Head of caudate nucleus (tissue), 42 donors: ENCODE measurements at regions not wholly inside any gene's neighbourhood (a gene's known extent, or its start where the extent isn't known, plus 50 kb on each side); places are given as distances from the start of the nearest gene placed in this dataset.
"Not testable (repeated sequence)": the region's sequence is repeated elsewhere in the genome, so short reads cannot be mapped to it uniquely, and the experiment has no call there.

Experiments
- DNase-seq, 42 donors: peaks; one replicate each; pipeline versions ENCODE4 v3.0.0 to v3.0.0-alpha.2; 2020 to 2021; ENCODE audit warnings: mixed read lengths in 7 of 42
- intact Hi-C: fragments of 100-400 bp; cut with DNase I; formaldehyde crosslinking; loops from one replicate; pipeline ENCODE4 v1.15.0; 2022

DNA sequence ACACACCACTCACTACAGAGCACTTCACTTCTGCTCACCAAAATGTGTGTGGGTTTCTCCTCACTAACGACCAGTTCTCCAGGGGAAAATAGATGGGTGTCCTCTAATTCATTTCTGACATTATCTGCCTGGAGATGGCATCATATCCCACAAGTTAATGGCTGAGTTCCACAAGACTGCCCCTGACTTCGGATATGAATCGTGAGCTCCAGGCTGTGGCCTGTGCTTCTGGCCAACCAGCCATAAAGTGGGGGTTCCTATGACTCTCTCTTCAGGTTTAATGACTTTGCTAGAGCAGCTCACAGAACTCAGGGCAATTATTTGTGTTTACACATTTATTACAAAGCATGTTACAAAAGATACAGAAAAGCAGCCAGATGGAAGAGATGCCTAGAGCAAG lies 113.0 kb upstream of the SYT13 start:
- no peak for DNase-seq
- intact Hi-C loops, result no loop called here

DNA sequence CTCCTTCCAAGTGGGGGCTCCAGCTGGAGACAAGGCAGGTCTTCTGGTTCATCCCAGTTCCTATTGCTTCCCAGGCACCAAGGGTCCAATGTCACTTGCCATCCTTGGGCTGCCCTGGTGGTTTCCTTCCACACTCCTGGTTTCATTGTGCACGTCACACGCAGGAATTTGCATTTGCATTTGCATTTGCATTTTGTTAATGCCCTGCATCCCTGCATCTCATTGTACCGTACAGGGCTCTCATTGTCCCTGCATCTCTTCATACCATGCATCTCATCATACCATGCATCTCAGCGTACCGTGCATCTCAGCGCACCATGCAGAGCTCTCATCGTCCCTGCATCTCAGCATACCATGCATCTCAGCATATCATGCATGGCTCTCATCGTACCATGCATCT lies 112.2 kb upstream of the SYT13 start:
- no peak for DNase-seq
- intact Hi-C loops, result no loop called here

DNA sequence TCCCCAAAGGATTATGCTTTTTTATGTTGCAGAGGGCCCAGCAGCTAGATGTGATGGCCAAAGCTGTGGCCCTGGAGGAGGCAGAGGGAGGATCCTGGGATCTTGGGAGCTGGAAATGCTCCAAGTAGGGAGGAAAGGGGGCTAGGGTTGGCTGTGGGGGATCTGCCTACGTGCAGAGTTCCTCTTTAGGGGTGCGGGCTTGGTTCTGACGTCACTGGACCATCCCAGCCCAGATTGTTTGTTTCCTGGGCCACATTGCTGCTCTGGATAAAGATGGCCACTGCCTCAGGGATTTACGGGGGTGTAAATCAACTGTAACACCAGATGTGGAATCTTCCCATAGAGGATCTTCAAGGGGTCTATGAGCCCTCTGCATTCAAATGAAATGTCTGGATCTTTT lies 110.3 kb upstream of the SYT13 start:
- intact Hi-C loops, result no loop called here

DNA sequence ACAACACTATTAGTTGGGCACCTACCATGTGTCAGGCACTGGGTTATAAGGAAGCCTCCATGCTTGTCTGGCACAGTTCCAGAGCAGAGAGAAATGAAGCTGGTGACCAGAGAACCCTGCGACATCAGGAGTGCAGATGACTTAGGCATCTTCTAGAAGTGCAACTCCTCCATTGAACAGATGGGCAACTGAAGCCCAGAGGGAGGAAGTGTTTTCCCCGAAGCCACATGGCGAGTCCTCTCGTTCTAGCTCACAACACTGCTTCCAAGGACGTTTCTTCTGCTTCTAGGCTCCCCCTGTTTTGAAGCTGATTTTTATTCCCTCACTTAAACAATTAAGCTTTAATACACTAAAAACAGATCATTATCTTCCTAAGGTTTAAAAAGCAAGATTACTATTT lies 109.8 kb upstream of the SYT13 start:
- intact Hi-C loops, result no loop called here
- no peak for DNase-seq

More for the DNA sequence above, 110.3 kb upstream of the SYT13 start:
- DNase-seq, result no peak

DNA sequence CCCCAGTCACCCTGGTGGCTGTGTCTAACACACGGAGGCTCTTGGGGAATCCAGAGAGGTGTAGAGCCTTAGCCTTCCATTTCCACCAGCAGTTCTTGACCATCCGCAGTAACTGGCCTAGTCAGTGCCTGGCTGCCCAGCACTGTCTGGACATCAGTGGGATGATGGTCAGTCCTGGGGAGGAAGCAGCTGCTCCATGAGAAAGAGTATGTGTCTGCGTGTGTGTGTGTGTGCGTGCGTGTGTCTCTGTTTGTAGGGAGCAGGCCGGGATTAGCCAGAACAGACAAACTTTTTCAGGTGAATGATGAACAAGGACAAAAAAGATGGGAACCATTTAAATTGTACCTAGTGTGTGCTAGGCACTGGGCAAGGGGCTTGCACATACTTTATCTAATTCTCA lies 109.3 kb upstream of the SYT13 start:
- intact Hi-C loops, result no loop called here
- DNase-seq, result no peak

DNA sequence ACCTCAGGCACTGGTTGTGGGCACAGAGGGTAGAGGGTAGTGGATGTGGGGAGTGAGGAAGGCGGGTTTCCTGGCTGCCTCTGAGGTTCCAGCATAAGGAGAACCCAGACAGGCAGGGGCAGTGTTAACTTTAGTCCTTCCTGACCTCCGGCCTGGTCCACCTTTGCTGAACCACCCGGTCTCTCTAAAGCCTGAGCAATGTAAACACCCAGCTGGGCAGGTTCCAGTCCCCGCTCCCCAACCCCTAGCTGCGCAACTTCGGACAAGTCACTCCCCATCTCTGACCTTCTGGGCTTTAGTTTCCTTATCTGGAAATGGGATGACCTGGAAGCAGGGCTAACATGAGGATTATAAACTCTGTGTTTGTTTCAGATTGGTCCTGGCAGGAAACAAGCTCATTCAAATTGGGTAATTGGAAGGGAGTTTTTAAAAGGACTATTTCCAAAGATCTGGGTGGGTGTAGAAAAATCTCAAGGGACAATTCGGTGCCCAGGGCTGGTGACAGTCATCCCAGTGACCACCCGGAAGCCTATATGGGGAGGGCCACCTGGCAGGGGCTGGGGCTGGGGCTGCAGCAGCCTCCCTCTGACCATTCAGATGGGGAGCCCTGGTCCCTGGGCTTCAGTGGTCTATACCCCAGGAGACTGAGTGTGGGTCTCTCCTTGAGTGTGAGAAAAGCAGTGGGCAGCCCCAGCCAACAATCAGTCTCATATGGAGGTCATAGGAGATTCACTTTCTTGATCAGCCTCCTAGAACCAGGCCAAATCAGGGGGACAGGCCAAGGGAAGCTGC lies 108.3 kb upstream of the SYT13 start:
- intact Hi-C loops, result no loop called here
- no peak for DNase-seq

DNA sequence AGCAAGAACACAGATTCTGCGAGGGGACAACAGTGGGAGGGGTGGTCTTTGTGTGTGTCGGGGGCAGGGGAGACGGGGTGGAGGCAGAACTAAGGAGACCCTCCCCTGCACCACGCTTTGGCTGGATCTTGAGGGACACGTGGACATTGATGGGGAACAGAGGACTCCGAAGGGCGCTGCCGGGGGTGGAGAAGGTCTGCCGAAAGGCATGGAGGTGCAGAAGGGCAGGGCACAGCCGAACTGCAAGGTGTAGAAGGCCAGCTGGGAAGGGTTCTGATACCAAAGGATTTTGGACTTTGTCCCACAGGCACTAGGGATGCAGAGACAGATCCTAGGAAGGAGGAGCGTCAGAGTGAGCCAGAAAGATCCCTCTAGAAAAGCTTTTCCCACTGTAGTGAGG lies 107.7 kb upstream of the SYT13 start:
- intact Hi-C loops, result no loop called here
- DNase-seq, result no peak

DNA sequence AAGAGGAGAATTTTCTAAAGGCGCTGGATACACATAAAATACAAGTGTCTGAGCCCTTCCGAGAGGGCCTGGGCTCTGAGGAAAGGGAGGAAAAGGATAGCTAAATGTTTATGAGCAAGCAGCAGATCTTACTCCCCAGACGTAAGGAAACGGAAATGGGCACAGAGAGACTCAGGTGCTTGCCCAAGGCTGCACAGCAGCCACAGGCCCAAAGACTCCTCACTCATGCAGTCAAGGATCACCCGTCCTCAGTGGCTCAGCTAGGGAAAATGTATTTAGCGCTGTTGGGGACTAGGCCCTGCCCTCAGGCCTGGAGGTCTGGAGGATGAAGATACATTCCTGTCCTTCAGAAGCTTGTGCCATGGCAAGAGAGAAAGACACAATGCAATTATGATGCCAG lies 107.2 kb upstream of the SYT13 start:
- DNase-seq, result no peak
- intact Hi-C loops, result no loop called here

DNA sequence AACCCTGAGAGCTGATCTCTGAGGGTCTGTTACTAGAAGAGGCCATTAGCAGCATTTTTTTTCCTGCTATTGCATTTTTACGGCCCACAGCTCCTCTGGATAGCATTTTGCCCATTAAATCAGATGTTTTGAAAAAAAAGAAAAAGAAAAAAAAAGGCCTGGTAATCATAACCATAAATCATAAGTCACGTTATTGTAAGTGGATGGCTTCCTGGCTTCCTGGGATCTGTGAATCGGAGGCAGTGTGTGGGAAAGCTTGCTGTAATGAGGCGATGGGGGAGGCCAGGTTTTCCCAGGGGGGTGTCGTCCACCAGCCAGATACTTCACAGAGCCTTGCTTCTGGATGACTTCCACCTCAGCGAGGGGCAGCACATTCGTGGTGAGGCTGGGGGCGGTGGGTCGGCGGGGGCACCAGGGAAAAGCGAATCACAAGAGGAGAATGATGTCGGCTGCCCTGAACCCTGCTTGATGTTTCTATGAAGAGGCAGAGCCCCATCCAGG lies 106.5 kb upstream of the SYT13 start:
- no peak for DNase-seq
- intact Hi-C loops, result no loop called here

DNA sequence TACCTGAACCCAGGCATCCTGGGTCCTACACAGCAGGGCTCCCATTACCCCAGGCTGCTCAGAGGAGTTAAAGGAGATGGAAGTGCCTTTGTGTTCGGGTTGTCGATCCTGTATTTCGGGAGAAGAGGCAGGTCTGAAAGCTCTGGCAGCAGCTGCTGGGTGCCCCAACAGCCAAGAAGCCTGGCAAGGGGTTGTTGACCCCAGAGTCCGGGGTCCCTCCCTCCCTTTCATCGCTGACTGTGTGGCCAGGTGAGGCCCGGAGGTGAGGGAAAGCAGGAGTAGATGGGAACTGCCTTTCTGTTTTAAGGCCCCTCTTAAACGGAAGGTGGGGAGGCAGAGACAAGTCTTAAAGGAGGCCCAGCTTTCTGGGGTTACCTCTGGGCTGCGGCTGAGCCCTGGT lies 106.0 kb upstream of the SYT13 start:
- intact Hi-C loops, result no loop called here
- no peak for DNase-seq

DNA sequence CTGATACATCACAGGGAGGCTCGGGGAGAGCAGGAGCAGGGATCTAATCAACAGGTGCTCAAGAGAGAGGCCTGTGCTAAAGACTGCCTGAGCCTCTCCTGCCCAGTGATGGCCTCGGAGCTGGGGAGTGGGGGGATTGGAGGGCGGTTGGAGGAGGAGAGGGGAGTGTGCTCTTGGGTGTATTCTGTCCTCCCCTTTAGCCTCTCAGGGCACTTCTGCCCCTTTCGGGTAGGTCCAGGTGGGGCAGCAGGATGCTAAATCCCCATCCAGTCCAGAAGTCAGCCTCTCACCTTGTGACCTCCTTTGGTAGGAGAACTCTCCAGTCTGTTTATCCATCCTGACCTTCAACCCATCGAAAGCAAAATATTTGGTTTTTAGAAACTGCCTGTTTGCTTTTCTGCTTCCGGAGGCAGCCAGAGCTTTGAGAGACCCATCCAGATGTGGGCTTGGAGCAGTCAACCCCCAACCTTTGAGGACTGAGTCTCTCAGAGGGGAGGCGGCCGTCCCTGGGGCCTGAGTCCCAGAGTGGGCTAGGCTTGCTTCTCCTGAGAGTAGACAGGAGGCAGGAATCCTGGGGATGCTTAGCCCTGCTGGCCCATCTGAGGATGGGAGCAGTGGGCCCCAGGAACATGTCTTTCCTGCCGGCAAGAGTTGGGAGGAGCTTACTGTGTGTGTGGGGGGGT lies 105.2 kb upstream of the SYT13 start:
- intact Hi-C loops, result no loop called here
- no peak for DNase-seq

DNA sequence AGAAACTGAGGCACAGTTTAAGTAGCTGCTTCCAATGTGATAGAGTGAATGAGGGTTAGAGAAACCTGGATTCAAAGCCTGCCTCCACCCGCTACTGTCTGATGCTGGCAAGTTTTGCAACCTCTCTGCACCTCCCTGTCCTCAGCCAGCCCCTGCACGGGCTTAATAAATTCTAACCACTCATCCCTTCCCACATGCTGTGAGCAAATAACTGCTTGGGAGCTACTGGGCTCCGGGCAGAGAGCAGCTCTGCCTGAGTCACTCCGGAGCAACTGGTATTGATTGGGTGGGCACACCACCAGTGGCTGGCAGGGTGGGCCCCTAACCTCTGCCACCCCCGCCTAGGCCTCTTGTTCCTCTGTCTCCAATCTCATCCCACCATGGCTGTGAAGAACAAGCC lies 104.3 kb upstream of the SYT13 start:
- intact Hi-C loops, result no loop called here
- DNase-seq, result peak in 21 of 42 donors; percentile 24 to 73 (median 37)

DNA sequence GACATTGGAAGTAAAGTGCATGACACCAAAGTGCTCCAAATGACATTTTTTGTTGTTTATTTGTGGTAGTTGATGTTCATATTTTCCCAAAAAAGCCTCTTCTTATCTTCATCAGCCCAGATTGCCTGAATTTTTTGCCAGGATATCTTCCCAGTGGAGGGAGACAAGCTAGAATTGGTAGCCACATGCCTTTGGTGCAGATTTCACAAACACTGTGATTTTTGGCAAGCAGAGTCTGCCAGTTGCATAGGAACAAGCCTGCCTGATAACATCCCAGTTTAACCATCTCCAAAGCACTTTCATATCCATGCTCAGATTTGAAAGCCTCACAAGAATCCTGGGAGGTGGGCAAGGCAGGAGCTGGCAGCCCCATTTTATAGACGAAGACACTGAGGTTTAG lies 102.3 kb upstream of the SYT13 start:
- DNase-seq, result no peak
- intact Hi-C loops, result no loop called here

DNA sequence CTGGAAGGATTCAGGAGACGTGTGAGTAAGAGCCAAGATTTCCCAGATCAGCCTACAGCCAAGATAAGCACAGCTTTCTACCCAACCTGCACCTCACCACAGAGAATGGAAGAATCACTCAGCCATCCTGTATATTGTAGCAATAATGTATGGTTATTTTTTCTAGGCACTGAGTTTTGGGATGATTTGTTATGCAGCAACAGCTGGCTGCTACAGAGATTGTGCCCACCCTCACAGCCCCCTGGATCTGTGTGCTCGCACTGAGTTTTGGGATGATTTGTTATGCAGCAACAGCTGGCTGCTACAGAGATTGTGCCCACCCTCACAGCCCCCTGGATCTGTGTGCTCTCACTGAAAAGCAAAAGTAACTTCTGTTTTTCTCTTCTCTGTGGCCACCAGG lies 101.7 kb upstream of the SYT13 start:
- intact Hi-C loops, DNase-seq: not testable (repeated sequence)

DNA sequence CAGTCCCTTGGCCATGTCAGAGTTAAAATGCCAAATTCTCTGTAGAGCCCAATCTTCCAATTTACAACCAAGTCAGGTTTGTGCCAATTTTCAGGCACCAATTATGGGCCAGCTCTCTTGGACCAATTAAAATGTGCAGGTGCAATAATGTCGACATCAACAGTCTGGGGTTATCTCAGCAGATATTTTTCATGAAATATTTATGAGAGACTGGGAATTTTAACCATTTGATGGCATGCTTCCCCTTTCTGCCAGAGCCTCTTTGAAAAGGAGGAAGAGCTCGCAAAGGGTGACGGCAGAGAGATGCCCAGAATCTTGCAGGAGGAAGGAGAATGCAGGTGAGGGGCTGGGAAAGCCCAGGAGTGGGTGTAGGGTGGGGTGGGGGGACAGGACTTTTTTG lies 100.8 kb upstream of the SYT13 start:
- DNase-seq, result peak in 1 of 42 donors; percentile 8
- intact Hi-C loops, result no loop called here

DNA sequence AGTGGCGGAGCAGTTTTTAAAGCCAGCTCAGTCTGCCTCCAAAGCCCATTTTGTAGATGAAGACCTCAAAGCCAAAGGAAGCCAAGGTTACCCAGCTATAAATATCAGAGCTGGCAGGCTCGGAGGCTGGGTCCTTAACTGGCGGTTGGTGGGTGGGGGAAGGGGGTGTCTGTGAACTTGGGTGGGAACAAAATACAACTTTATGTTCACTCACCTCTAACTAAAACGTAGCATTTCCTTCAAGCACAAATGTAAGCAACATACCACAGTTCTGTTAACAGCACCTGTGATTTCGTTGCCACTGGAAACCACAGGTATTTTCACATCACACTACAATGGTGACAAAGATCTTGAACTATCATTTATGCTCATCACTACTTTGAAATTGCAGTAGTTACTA lies 99.7 kb upstream of the SYT13 start:
- intact Hi-C loops, result no loop called here
- DNase-seq, result no peak

DNA sequence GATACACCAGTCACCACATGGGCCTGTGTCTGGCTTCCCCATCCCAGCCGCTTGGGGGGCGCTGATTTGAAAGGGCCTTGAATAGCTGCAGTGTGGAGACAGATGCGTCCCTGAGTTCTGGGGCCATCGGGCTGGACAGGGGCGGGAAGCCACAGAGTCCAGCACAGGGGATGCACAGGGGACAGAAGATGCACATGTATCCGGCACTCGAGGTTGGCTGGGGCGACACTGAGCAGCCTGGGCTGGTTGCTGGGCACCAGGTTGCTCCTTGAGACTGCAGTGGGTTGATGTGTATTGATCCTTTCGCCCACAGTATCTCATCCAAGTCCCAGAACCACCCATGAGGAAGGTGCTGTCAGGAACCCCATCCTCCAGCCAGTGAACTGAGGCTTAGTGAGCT lies 99.3 kb upstream of the SYT13 start:
- intact Hi-C loops, result no loop called here
- no peak for DNase-seq

DNA sequence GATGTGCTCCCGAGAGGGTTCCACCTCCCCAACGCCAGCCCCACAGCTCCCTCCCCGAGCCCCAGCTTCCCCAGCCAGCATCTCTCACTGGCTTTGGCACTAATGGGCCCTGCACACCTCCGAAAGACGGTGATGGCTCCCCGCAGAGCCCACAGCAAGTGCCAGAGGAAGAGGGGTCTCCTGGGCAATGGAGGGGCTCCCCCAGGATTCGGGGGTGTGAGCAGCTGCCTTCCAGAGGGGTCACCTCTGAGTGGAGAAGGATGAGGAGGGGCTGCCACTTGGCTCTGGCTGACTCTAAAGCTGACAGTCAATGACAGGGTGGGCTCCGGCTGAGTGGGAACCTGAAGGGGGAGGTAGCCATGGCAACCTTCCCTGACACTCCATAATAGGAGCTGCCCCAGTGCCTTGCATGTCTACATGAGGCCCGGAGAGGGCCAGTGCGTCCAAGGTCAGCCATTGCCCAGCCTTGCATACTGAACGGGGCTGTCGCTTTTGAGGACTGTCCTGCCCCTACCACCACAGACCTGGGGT lies 98.6 kb upstream of the SYT13 start:
- intact Hi-C loops, result no loop called here
- DNase-seq, result no peak

DNA sequence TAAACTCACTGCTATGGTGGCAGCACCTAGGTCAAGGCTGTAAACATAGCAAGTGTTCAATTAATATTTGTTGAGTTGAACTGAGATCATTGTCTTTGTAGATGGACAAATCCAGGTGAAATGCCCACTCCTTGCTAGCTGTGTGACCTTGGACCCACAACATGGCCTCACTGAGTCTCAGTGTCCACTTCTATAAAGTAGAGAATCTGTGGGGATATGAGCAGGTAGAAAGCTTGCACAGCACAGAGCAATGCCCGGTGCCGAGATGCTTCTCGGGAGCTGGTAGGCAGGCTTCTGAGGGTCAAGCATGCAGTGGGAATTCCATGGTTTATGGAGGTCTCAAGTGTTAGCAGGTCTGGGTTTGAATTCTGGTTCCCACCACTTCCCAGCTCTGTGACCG lies 97.9 kb upstream of the SYT13 start:
- intact Hi-C loops, result no loop called here
- DNase-seq, result no peak

DNA sequence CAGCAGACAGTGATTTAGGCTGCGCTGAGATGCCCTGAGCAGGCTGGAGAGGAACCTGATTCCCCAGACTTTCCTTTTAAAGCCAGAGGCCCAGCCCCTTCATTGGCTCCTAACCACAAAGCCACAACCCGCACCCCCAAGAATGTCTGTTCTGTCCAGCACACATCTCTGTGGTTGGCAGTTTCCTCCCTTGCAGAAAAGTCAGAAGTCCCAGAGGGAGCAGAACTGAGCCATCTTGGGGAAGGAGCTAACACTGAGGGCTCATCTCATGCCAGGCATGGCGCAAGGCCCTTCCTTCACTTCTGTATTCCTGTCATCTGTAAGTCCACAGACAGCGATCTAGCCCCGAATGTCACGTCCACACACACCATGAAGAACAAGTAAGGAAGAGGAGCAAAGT lies 97.1 kb upstream of the SYT13 start:
- DNase-seq, result peak in 19 of 42 donors; percentile 11 to 46 (median 27)

More for the DNA sequence above, 97.1 kb upstream of the SYT13 start:
- intact Hi-C loops, result no loop called here
